Erythroblast (primary cell): ENCODE measurements at regions not wholly inside any gene's neighbourhood (a gene's known extent, or its start where the extent isn't known, plus 50 kb on each side); places are given as distances from the start of the nearest gene placed in this dataset.
"Not testable (repeated sequence)": the region's sequence is repeated elsewhere in the genome, so short reads cannot be mapped to it uniquely, and the experiment has no call there.

Experiments used
- DNase-seq, 2 experiments: peaks; one replicate each; lab custom pipeline; 2025; lab: John Stamatoyannopoulos, UW
- GATA1 ChIP-seq: IDR thresholded peaks from 2 replicates; pipeline ENCODE4 v1.6.1; 2011; ENCODE audit warnings: low read depth, mild to moderate bottlenecking, control low read depth, low read length, moderate library complexity
- POLR2A ChIP-seq: IDR thresholded peaks from 2 replicates; pipeline ENCODE4 v1.6.1; 2011; ENCODE audit warnings: mild to moderate bottlenecking, low read length

- no peak for DNase-seq
- no peak for TF ChIP-seq GATA1
- no peak for TF ChIP-seq POLR2A
These were observed 180.8 kb upstream of the NUDT12 start for GRCh38 chr5:103743421-103743820.

GRCh38 chr5:103741984-103742383 lies 179.4 kb upstream of the NUDT12 start:
- TF ChIP-seq GATA1 (no peak), POLR2A (no peak)
- DNase-seq, result no peak

GRCh38 chr5:103736343-103736742 lies 173.8 kb upstream of the NUDT12 start:
- not testable (repeated sequence) for DNase-seq

GRCh38 chr5:103724271-103724670 lies 161.7 kb upstream of the NUDT12 start:
- DNase-seq, result no peak
- TF ChIP-seq GATA1, result no peak
- no peak for TF ChIP-seq POLR2A

- no peak for DNase-seq
- TF ChIP-seq POLR2A (no peak), GATA1 (no peak)
These were observed 158.6 kb upstream of the NUDT12 start for GRCh38 chr5:103721183-103721582.

GRCh38 chr5:103718108-103718507 lies 155.5 kb upstream of the NUDT12 start:
- TF ChIP-seq POLR2A (no peak), GATA1 (no peak)
- no peak for DNase-seq

GRCh38 chr5:103708601-103709000 lies 146.0 kb upstream of the NUDT12 start:
- TF ChIP-seq POLR2A (no peak), GATA1 (no peak)

GRCh38 chr5:103706939-103707682 lies 144.5 kb upstream of the NUDT12 start:
- TF ChIP-seq POLR2A (no peak), GATA1 (no peak)
- DNase-seq, result no peak

More at GRCh38 chr5:103708601-103709000, 146.0 kb upstream of the NUDT12 start:
- DNase-seq, result no peak

- no peak for TF ChIP-seq POLR2A
- no peak for TF ChIP-seq GATA1
- DNase-seq, result no peak
These were observed 141.0 kb upstream of the NUDT12 start for GRCh38 chr5:103703617-103704016.

- TF ChIP-seq GATA1 (no peak), POLR2A (no peak)
- DNase-seq, result no peak
These were observed 130.9 kb upstream of the NUDT12 start for GRCh38 chr5:103693517-103693916.

- DNase-seq, result no peak
- TF ChIP-seq POLR2A (no peak), GATA1 (no peak)
These were observed 128.1 kb upstream of the NUDT12 start for GRCh38 chr5:103690676-103691075.

GRCh38 chr5:103679873-103680272 lies 117.3 kb upstream of the NUDT12 start:
- DNase-seq, result no peak
- TF ChIP-seq POLR2A (no peak), GATA1 (no peak)

GRCh38 chr5:103676198-103676597 lies 113.6 kb upstream of the NUDT12 start:
- DNase-seq, result not testable (repeated sequence)

- DNase-seq, result no peak
These were observed 112.2 kb upstream of the NUDT12 start for GRCh38 chr5:103674739-103675138.

GRCh38 chr5:103674251-103674650 lies 111.7 kb upstream of the NUDT12 start:
- no peak for DNase-seq
- TF ChIP-seq GATA1, result no peak
- no peak for TF ChIP-seq POLR2A

More at GRCh38 chr5:103674739-103675138, 112.2 kb upstream of the NUDT12 start:
- TF ChIP-seq GATA1 (no peak), POLR2A (no peak)
